Trophoblast cell (in vitro differentiated cells and primary cell): ENCODE measurements at regions not wholly inside any gene's neighbourhood (a gene's known extent, or its start where the extent isn't known, plus 50 kb on each side); places are given as distances from the start of the nearest gene placed in this dataset.

Experiments
- DNase-seq, 2 donors: peaks; one replicate each; pipeline ENCODE4 v3.0.0-alpha.2; 2016
- H2AFZ ChIP-seq: 2 replicates; pipeline ENCODE4 v1.6.1; 2013; ENCODE audit warnings: low read length, moderate library complexity, mild to moderate bottlenecking; ENCODE audit not compliant: insufficient read depth, poor library complexity
- H2AK5ac ChIP-seq: 2 replicates; pipeline ENCODE4 v1.6.1; 2013; ENCODE audit warnings: mild to moderate bottlenecking, low read length
- H2BK120ac ChIP-seq: 2 replicates; pipeline ENCODE4 v1.6.1; 2013; ENCODE audit warnings: low read length, mild to moderate bottlenecking, moderate library complexity; ENCODE audit not compliant: insufficient read depth, poor library complexity
- H2BK12ac ChIP-seq: 2 replicates; pipeline ENCODE4 v1.6.1; 2013; ENCODE audit warnings: mild to moderate bottlenecking, low read length, moderate library complexity
- H2BK5ac ChIP-seq: 2 replicates; pipeline ENCODE4 v1.6.1; 2013; ENCODE audit warnings: low read length, low read depth, moderate library complexity, mild to moderate bottlenecking; ENCODE audit not compliant: poor library complexity
- H3K14ac ChIP-seq: 2 replicates; pipeline ENCODE4 v1.6.1; 2013; ENCODE audit warnings: mild to moderate bottlenecking, low read length
- H3K18ac ChIP-seq: 2 replicates; pipeline ENCODE4 v1.6.1; 2013; ENCODE audit warnings: mild to moderate bottlenecking, low read length
- H3K23ac ChIP-seq: 2 replicates; pipeline ENCODE4 v1.6.1; 2013; ENCODE audit warnings: low read length
- H3K27ac ChIP-seq: 2 replicates; pipeline ENCODE4 v1.5.1; 2013; ENCODE audit warnings: low read depth, mild to moderate bottlenecking, inconsistent platforms, low read length, moderate library complexity
- H3K27me3 ChIP-seq: 2 replicates; pipeline ENCODE4 v1.6.1; 2013; ENCODE audit warnings: inconsistent platforms, mild to moderate bottlenecking, low read length, moderate library complexity; ENCODE audit not compliant: insufficient read depth
- H3K36me3 ChIP-seq, 2 experiments: 1 replicate in 1 of 2; 2 replicates in 1 of 2; pipeline ENCODE4 v1.6.1; 2013; ENCODE audit warnings: low read length in 2 of 2, mild to moderate bottlenecking in 2 of 2, moderate library complexity in 1 of 2; ENCODE audit not compliant: insufficient read depth in 2 of 2, control insufficient read depth in 1 of 2
- H3K4ac ChIP-seq: 2 replicates; pipeline ENCODE4 v1.6.1; 2013; ENCODE audit warnings: low read depth, mild to moderate bottlenecking, low read length, moderate library complexity
- H3K4me1 ChIP-seq, 2 experiments: 1 replicate in 1 of 2; 2 replicates in 1 of 2; pipeline ENCODE4 v1.6.1; 2013; ENCODE audit warnings: low read length in 2 of 2, mild to moderate bottlenecking in 2 of 2, moderate library complexity in 1 of 2; ENCODE audit not compliant: insufficient read depth in 2 of 2, control insufficient read depth in 1 of 2
- H3K4me2 ChIP-seq: 2 replicates; pipeline ENCODE4 v1.6.1; 2013; ENCODE audit warnings: inconsistent platforms, mild to moderate bottlenecking, low read length, moderate library complexity
- H3K4me3 ChIP-seq: 2 replicates; pipeline ENCODE4 v1.5.1; 2013; ENCODE audit warnings: mild to moderate bottlenecking, low read depth, low read length, inconsistent platforms
- H3K79me1 ChIP-seq: one replicate; pipeline ENCODE4 v1.6.1; 2013; ENCODE audit warnings: low read length
- H3K79me2 ChIP-seq: 2 replicates; pipeline ENCODE4 v1.6.1; 2013; ENCODE audit warnings: low read length, mild to moderate bottlenecking; ENCODE audit not compliant: control insufficient read depth, insufficient read depth, poor library complexity
- H3K9ac ChIP-seq: 2 replicates; pipeline ENCODE4 v1.6.1; 2013; ENCODE audit warnings: mild to moderate bottlenecking, low read length
- H3K9me3 ChIP-seq: 2 replicates; pipeline ENCODE4 v1.6.1; 2013; ENCODE audit warnings: low read depth, mild to moderate bottlenecking, control low read depth, inconsistent platforms, low read length; ENCODE audit not compliant: insufficient read depth
- H4K12ac ChIP-seq: 2 replicates; pipeline ENCODE4 v1.6.1; 2013; ENCODE audit warnings: low read depth, mild to moderate bottlenecking, low read length, moderate library complexity
- H4K8ac ChIP-seq: 2 replicates; pipeline ENCODE4 v1.6.1; 2013; ENCODE audit warnings: low read depth, mild to moderate bottlenecking, low read length, moderate library complexity
- H4K91ac ChIP-seq: one replicate; pipeline ENCODE4 v1.6.1; 2013; ENCODE audit warnings: low read depth, mild to moderate bottlenecking, low read length, moderate library complexity
- WGBS: extraction: QIAGEN DNeasy Blood & Tissue Kit; methylation state at CpG from one replicate; pipeline ENCODE4 v1.1.7; 2013; ENCODE audit warnings: missing lambda C conversion rate; ENCODE audit not compliant: insufficient read length, insufficient coverage; ENCODE audit errors: extremely low coverage; 5-methylcytosine and 5-hydroxymethylcytosine counted together

DNA sequence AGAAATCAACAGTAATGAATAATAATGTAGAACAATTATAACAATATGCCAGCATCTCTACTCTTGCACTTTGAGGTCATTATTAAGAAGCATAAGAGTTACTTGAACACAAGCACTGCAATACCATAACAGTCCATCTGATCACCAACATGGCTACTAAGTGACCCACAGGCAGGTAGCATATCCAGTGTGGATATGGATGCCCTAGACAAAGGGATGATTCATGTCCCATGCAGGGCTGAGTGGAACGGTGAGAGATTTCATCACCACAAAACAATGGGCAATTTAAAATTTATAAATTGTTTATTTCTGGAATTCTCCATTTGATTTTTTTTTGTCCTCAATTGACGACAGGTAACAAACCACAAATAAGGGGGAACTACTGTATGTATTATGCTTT lies 107.7 kb upstream of the TSC22D2 start:
- Histone ChIP-seq H3K4ac (no peak overlapping the region), H4K8ac (no peak overlapping the region), H3K79me1 (no peaks in the 10 kb centered on the region), H2BK120ac (no peak overlapping the region), H3K18ac (no peak overlapping the region), H2BK5ac (no peak overlapping the region), H3K4me2 (no peak overlapping the region), H3K4me3 (no peak overlapping the region), H3K36me3 (no peaks in the 10 kb centered on the region), H3K4me1 (no peaks in the 10 kb centered on the region), H2AK5ac (no peak overlapping the region), H3K9me3 (no peaks in the 10 kb centered on the region), H4K91ac (no peak overlapping the region), H3K14ac (no peak overlapping the region), H2BK12ac (no peak overlapping the region), H4K12ac (no peak overlapping the region), H3K79me2 (no peaks in the 10 kb centered on the region), H3K23ac (no peak overlapping the region), H2AFZ (no peak overlapping the region), H3K27me3 (no peaks in the 10 kb centered on the region), H3K9ac (no peak overlapping the region), H3K27ac (no peak overlapping the region)
- peak in 1 of 2 donors; percentile 59 for DNase-seq
- no CpG with 5 or more reads among the region's 2 CpGs for WGBS

DNA sequence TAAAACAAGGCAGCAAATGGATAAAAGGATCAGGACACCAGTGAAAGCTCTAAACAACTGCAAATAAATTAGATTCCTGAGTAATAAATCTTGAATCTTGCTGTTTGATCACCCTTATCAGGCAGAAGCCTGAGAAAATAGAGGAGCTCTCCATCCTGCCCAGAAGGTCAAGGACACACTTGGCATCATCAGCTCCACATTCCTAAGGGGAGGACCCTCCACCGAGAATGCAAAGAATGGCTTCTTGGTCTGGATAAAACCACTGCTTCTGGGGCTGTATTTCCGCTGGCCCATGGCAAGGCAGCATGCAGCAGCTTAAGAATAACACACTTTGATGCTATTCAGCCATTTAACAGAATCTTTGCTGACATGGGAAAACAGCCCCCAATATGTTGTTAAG lies 108.9 kb upstream of the TSC22D2 start:
- no peak for DNase-seq
- H3K27ac ChIP-seq = no peak overlapping the region
- H2BK12ac ChIP-seq = no peak overlapping the region
- no peak overlapping the region for H3K23ac ChIP-seq
- no peak overlapping the region for H4K12ac ChIP-seq
- H3K4me3 ChIP-seq = no peak overlapping the region
- H3K4ac ChIP-seq = no peak overlapping the region
- H3K9ac ChIP-seq = no peak overlapping the region
- H3K18ac ChIP-seq = no peak overlapping the region
- no peak overlapping the region for H2AFZ ChIP-seq
- no peaks in the 10 kb centered on the region for H3K79me1 ChIP-seq
- WGBS = no CpG with 5 or more reads among the region's 2 CpGs
- no peaks in the 10 kb centered on the region for H3K9me3 ChIP-seq
- no peak overlapping the region for H4K91ac ChIP-seq
- no peak overlapping the region for H2AK5ac ChIP-seq
- no peak overlapping the region for H2BK120ac ChIP-seq
- no peak overlapping the region for H3K4me2 ChIP-seq
- no peaks in the 10 kb centered on the region for H3K27me3 ChIP-seq
- no peak overlapping the region for H4K8ac ChIP-seq
- H2BK5ac ChIP-seq = no peak overlapping the region
- no peak overlapping the region for H3K14ac ChIP-seq
- no peaks in the 10 kb centered on the region for H3K79me2 ChIP-seq
- no peaks in the 10 kb centered on the region for H3K36me3 ChIP-seq
- no peaks in the 10 kb centered on the region for H3K4me1 ChIP-seq

DNA sequence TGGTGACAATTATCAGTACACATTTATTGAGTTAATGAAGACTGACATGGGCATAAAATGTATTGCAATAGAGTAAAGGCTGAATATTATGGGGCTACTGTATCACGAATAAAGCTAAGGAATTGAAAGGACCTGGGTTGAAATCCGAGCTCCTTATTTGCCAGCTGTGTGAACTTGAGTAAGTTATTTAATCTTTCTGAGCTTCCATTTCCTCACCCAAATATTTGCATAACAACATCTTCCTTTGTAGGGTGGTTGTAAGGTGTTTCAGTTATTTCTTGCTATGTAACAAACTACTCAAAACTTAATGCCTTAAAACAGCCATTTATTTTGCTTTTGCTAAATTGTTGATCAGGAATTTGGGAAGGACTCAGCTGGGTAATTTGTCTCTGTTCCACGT lies 111.1 kb upstream of the TSC22D2 start:
- no peaks in the 10 kb centered on the region for H3K4me1 ChIP-seq
- no peak for DNase-seq
- H4K91ac ChIP-seq = no peak overlapping the region
- H3K79me1 ChIP-seq = no peaks in the 10 kb centered on the region
- no peaks in the 10 kb centered on the region for H3K27me3 ChIP-seq
- H3K23ac ChIP-seq = no peak overlapping the region
- no peak overlapping the region for H2BK12ac ChIP-seq
- no peak overlapping the region for H2BK5ac ChIP-seq
- H3K27ac ChIP-seq = no peak overlapping the region
- H3K4ac ChIP-seq = no peak overlapping the region
- H3K9me3 ChIP-seq = no peaks in the 10 kb centered on the region
- no peaks in the 10 kb centered on the region for H3K36me3 ChIP-seq
- no peak overlapping the region for H3K4me3 ChIP-seq
- H2AK5ac ChIP-seq = no peak overlapping the region
- H4K12ac ChIP-seq = no peak overlapping the region
- H3K14ac ChIP-seq = no peak overlapping the region
- no peaks in the 10 kb centered on the region for H3K79me2 ChIP-seq
- H4K8ac ChIP-seq = no peak overlapping the region
- WGBS = no CpG with 5 or more reads among the region's 3 CpGs
- H2BK120ac ChIP-seq = no peak overlapping the region
- no peak overlapping the region for H2AFZ ChIP-seq
- no peak overlapping the region for H3K18ac ChIP-seq
- H3K9ac ChIP-seq = no peak overlapping the region
- H3K4me2 ChIP-seq = no peak overlapping the region

DNA sequence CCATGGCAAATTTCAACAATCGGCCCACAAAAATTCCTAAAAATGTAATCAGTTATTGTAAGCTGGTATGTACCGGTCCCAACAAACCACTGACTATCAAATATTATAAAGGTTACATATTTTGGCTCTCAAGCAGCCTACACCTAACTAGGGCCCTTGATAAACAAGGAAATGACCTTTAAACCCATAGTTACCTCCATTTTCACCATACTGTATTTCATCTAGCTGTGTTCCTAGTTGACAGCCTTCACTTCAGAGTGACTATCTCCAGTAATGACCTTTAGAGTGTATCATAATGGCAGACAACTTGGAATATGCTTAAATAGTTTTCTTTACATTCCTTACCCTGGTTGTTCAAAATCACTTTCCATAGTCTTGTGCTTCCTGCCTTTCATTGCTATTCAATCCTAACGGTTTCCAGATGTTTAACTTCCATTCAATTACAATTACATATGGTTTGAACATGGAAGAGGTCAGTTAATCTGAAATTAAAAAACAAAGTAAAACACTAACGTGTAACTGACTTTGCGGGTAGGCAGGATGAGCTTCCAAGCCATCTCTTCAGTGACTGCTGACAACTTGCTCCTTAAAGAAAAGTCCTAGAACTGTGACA lies 111.9 kb upstream of the TSC22D2 start:
- Histone ChIP-seq H3K9ac (no peak overlapping the region), H3K36me3 (no peaks in the 10 kb centered on the region), H3K79me2 (no peaks in the 10 kb centered on the region), H3K4me2 (no peak overlapping the region), H2BK120ac (no peak overlapping the region), H2BK5ac (no peak overlapping the region), H3K14ac (no peak overlapping the region), H2AFZ (no peak overlapping the region), H3K18ac (no peak overlapping the region), H2AK5ac (no peak overlapping the region), H3K27ac (no peak overlapping the region), H3K79me1 (no peaks in the 10 kb centered on the region), H3K27me3 (no peaks in the 10 kb centered on the region), H4K12ac (no peak overlapping the region), H3K4ac (no peak overlapping the region), H3K23ac (no peak overlapping the region), H4K8ac (no peak overlapping the region), H3K9me3 (no peaks in the 10 kb centered on the region), H4K91ac (no peak overlapping the region), H3K4me3 (no peak overlapping the region), H2BK12ac (no peak overlapping the region), H3K4me1 (no peaks in the 10 kb centered on the region)
- WGBS = no CpG with 5 or more reads among the region's 5 CpGs
- no peak for DNase-seq
